HG02678 (cell line): ENCODE measurements at regions not wholly inside any gene's neighbourhood (a gene's known extent, or its start where the extent isn't known, plus 50 kb on each side); places are given as distances from the start of the nearest gene placed in this dataset.
"Not testable (repeated sequence)": the region's sequence is repeated elsewhere in the genome, so short reads cannot be mapped to it uniquely, and the experiment has no call there.

ENCODE experiments used
- ATAC-seq: cut with Tn5 transposase; IDR thresholded peaks from one replicate; pipeline ENCODE4 v1.9.1; 2021; ENCODE audit warnings: mild to moderate bottlenecking, moderate library complexity; ENCODE audit not compliant: unreplicated experiment

GRCh38 chr4:127383666-127384065, 249.1 kb upstream of the INTU start:
- ATAC-seq = no peak

- ATAC-seq = no peak
Observed at GRCh38 chr4:127394516-127394915, 238.2 kb upstream of the INTU start.

- ATAC-seq = no peak
Observed at GRCh38 chr4:127400276-127400675, 232.5 kb upstream of the INTU start.

GRCh38 chr4:127400731-127401346, 231.9 kb upstream of the INTU start:
- peak; percentile 78 for ATAC-seq

GRCh38 chr4:127403471-127404084, 229.2 kb upstream of the INTU start:
- no peak for ATAC-seq

GRCh38 chr4:127406187-127406586, 226.6 kb upstream of the INTU start:
- ATAC-seq = no peak

- ATAC-seq = not testable (repeated sequence)
Observed at GRCh38 chr4:127407572-127407971, 225.2 kb upstream of the INTU start.

- no peak for ATAC-seq
Observed at GRCh38 chr4:127410201-127410600, 222.6 kb upstream of the INTU start.

DNA sequence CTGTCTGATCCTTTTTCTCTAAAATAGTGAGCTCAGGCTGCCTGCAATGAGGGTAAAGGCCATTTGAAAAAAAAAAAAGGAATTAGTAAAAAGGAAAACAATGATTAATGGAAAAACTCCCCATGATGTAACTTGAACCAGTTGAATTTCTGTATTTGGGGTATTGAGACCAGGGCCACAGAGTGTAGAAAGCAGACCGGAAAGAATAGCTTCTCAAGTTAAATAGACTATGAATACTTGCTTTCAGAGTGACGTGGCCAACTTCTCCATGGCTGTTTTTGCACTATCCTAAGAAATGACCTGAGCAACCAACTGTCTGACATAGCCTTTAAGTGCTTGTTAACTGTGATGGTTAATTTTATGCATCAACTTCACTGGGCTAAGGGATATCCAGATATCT, 222.1 kb upstream of the INTU start:
- ATAC-seq = no peak

- ATAC-seq = no peak
Observed at GRCh38 chr4:127414951-127415606, 217.7 kb upstream of the INTU start.

GRCh38 chr4:127416115-127416514, 216.6 kb upstream of the INTU start:
- ATAC-seq = no peak

GRCh38 chr4:127417885-127418535, 214.7 kb upstream of the INTU start:
- ATAC-seq = no peak

DNA sequence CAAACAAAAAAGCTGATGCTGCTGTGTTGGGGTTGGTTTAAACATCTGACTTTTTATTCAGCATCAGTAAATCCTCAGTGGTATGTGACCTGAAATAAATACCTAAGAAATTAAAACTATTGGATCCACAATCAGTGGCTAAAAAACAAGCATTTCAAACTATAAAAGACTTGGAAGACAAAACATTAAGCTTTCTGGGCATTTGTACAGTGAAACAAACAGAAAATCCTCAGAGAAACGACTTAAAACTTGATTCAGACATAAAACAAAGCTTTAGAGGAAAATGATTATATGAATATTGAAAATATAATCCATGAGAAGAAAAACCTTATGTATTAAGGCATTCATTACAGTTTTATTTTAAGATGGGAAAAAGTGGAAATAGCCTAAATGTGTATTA, 213.3 kb upstream of the INTU start:
- no peak for ATAC-seq

GRCh38 chr4:127421437-127421836, 211.3 kb upstream of the INTU start:
- no peak for ATAC-seq

DNA sequence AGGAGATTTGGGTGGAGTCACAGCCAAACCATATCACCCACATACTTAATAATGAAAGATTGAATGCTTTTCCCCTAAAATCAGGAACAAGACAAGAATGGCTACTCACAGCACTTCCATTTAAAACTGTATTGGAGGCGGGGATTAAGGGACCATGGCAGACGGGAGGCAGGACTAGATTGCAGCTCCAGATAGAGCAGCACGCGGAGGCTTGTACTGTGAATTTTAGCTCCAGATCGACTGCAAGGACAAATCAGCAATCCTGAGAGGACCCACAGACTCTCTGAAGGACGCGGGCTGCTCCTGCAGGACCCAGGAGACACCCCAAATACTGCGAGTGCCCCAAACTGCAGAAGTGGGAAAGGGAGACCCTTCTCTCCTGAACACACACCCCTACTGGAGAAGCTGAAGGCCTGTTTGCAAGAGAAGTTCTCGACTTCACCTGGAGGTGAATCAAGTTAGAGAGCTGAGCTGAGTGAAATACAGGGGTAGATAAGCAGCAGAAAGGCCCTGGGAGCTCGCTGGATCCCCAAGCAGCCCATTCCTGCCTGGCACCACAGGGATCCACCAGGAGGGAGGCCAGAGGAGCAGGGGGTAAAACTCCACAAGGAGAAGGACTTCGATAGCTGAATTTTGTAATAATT, 207.4 kb upstream of the INTU start:
- ATAC-seq = no peak

DNA sequence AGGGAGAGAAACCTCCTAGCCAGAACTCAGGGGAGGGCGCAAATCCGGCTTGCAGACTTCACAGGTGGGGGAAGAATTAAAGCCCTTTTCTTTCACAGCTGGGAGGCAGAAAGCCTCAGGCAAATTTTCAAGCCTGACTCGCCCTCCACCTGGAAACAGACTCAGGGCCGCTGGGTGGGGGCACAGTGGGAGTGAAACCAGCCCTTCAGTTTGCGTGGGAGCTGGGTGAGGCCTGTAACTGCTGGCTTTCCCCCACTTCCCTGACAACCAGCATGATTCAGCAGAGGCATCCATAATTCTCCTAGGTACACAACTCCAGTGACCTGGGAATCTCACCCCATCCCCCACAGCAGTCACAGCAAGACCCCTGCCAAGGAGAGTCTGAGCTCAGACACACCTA, 206.9 kb upstream of the INTU start:
- no peak for ATAC-seq

DNA sequence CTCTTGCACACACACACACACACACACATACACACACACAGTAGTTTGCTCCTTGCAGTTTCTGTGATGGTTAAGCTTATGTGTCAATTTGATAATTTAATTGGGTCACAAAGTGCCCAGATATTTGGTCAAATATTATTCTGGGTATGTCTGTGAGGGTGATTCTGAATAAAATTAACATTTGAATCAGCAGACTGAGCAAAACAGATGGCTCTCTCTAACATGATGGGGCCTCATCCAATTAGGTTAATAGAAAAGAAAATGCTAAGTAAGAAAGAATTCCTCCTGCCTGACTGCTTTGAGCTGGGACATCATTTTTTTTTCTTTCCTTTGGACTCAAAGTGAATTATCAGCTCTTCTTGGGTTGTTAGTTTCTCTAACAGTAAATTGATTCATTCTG, 191.2 kb upstream of the INTU start:
- ATAC-seq = no peak

DNA sequence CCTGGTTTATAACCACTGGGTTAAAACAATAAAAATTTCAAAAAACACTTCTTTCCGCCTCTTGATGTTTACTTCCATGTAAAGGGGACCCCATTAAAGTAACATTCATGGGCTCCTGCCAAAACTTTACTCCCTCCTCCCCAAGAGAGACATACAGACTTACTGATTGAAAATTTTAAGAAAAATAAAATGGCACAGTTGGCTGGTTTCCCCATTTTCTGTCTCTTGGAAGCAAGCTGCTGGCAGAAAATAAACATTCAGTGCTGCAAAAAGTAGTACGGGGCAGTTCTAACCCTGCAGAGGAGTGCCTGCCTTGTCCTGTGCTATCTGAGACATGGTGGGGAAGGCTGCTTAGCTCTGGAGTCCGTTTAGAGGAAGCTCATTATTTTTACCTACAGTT, 187.3 kb upstream of the INTU start:
- no peak for ATAC-seq

GRCh38 chr4:127446427-127446885, 186.3 kb upstream of the INTU start:
- ATAC-seq = no peak

DNA sequence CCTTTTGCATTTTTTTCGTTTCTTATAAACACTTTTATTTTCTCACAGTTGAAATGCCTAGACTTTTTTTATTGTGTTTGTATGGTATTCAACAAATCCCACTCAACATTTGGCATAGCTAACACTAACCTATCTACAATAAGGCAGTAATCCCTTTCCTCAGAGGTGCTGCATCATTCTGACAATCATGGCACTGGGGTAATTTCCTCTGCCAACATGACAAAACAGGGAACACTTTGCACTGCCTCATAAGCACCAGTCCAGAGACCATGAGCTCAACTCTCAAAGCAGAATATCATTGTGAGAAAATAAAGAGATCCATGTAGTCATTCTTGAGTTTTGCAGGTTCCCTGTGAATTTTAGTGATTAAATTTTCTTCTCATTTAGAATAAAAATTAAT, 183.8 kb upstream of the INTU start:
- ATAC-seq = no peak

- no peak for ATAC-seq
Observed at GRCh38 chr4:127449449-127449848, 183.3 kb upstream of the INTU start.
